BJ (cell line): ENCODE measurements at regions not wholly inside any gene's neighbourhood (a gene's known extent, or its start where the extent isn't known, plus 50 kb on each side); places are given as distances from the start of the nearest gene placed in this dataset.
A peak's percentile ranks its signal among the peaks of the same experiment; 100 is the strongest.
"Not testable (repeated sequence)": the region's sequence is repeated elsewhere in the genome, so short reads cannot be mapped to it uniquely, and the experiment has no call there.

Source experiments
- CTCF ChIA-PET: fragments of 350-600 bp; formaldehyde crosslinking; extraction: SDS; loops from one replicate; lab custom pipeline; 2021; ENCODE audit warnings: antibody characterized with exemption, inconsistent platforms; lab: Yijun Ruan, JAX
- POLR2A ChIA-PET: fragments of 300-600 bp; sonication (Branson Sonifier 250); formaldehyde crosslinking; extraction: SDS; loops from one replicate; lab custom pipeline; 2021; ENCODE audit warnings: antibody characterized with exemption; lab: Charles Lee
- DNase-seq: peaks from one replicate; pipeline ENCODE4 v3.0.0-alpha.2; 2011; ENCODE audit warnings: low read depth
- H3K27me3 ChIP-seq: 2 replicates; pipeline ENCODE4 v1.6.0; 2011; ENCODE audit warnings: low read length; ENCODE audit not compliant: control insufficient read depth, insufficient read depth
- H3K36me3 ChIP-seq: 2 replicates; pipeline ENCODE4 v1.5.1; 2011; ENCODE audit warnings: low read length; ENCODE audit not compliant: control insufficient read depth, insufficient read depth
- H3K4me3 ChIP-seq: 2 replicates; pipeline ENCODE4 v1.5.1; 2011; ENCODE audit warnings: low read depth, mild to moderate bottlenecking, control low read depth, low read length
- TF ChIP-seq, protein P1 (sequence below): IDR thresholded peaks from 2 replicates; pipeline ENCODE4 v1.5.1; 2011; ENCODE audit warnings: low read depth, mild to moderate bottlenecking, control low read depth, inconsistent platforms, low read length, moderate library complexity; ENCODE audit not compliant: insufficient read depth

DNA sequence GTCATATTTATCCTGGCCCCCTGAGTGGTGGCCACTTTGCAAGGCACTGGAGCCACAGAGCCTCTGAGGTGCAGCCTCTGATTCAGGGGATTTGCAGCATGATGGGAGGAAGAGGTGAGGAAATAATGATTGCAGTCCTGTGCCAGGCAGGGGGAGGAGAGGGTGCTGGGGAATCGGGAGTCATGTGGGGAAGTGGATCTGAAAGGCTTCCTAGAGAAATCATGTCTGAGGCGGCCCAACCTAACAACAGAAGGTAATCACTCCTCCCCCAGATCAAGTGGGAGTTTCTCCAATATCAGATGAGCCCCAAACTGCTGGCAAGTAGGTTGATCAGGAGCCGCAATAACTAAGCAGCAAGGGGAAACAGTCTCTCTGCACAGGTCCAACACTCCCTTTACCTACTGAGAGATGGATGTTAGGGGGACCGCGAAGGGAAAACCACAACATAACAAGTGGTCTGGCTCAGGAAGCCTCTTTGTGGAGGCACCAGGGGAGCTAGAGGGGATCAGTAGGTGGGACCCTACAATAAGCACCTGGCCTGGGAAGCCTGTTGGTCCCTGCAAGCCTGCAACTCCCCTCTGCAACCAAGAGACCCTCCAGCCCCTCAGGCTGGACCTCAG, 71.8 kb upstream of the NPAS2 start:
- Histone ChIP-seq H3K27me3 (no peaks in the 10 kb centered on the region), H3K4me3 (no peak overlapping the region), H3K36me3 (no peaks in the 10 kb centered on the region)
- no peak for DNase-seq
- POLR2A ChIA-PET = no interaction called here
- TF ChIP-seq, protein P1, sequence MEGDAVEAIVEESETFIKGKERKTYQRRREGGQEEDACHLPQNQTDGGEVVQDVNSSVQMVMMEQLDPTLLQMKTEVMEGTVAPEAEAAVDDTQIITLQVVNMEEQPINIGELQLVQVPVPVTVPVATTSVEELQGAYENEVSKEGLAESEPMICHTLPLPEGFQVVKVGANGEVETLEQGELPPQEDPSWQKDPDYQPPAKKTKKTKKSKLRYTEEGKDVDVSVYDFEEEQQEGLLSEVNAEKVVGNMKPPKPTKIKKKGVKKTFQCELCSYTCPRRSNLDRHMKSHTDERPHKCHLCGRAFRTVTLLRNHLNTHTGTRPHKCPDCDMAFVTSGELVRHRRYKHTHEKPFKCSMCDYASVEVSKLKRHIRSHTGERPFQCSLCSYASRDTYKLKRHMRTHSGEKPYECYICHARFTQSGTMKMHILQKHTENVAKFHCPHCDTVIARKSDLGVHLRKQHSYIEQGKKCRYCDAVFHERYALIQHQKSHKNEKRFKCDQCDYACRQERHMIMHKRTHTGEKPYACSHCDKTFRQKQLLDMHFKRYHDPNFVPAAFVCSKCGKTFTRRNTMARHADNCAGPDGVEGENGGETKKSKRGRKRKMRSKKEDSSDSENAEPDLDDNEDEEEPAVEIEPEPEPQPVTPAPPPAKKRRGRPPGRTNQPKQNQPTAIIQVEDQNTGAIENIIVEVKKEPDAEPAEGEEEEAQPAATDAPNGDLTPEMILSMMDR = no peak
- CTCF ChIA-PET = interaction anchor here (1.0 kb wide), 1 partner anchor 38 kb away, joined by 3 read pairs; no protein-coding TSS in a partner anchor

DNA sequence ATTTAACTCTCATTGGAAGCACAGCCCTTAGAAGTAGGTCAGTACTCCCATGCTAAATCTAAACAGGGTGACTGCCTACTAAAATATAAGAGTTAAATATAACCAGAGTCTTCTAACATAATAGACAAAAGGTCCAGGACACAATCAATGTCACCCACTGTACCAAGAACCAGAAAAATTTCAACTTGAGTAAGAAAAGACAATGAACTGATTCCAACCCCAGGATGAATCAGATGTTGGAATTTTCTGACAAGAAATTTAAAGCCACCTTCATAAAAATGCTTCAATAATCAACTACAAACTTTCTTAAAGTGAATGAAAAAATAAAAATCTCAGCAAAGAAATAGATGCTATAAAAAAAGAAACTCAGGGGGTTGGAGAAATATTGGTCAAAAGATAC, 71.3 kb upstream of the NPAS2 start:
- Histone ChIP-seq H3K36me3 (no peaks in the 10 kb centered on the region), H3K27me3 (no peaks in the 10 kb centered on the region), H3K4me3 (no peak overlapping the region)
- ChIA-PET POLR2A (no interaction called here), CTCF (interaction anchor here (1.0 kb wide), 1 partner anchor 37 kb away, joined by 3 read pairs; no protein-coding TSS in a partner anchor)
- no peak for DNase-seq
- TF ChIP-seq, protein P1 = no peak

DNA sequence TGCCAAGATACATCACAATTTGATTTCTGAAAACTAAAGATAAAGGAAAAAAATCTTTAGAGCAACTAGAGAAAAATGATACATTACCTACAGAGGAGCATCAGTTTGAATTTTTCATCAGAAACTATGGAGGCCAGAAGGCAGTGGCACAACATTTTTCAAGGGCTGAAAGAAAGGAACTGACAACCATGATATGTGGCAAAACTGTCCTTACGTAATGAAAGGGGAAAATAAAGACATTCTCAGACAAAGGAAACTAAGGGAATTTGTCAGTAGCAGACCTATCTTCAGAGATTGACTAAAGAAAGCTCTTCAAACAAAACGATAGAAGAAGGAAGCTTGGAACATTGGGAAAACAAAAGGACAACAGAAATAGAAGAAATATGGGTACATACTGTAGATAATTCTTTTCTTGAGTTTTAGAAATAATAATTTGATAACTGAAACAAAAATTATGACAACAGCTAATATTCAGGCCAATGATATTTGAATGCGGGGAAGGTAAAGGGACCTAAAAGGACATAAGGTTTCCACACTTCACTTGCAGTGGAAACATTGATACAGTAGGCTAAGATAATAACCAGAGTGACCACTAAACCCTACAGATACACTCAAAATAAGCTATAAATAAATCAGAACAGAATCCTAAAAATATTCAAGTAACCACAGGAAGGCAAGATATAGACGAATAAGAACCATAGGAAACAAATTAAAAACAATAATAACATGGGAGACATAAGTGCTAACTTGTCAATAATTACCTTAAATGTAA, 70.0 kb upstream of the NPAS2 start:
- no peak for DNase-seq
- Histone ChIP-seq H3K27me3 (no peaks in the 10 kb centered on the region), H3K36me3 (no peaks in the 10 kb centered on the region), H3K4me3 (no peak overlapping the region)
- TF ChIP-seq, protein P1 = no peak
- CTCF ChIA-PET = interaction anchor here (0.9 kb wide), 1 partner anchor 64 kb away, joined by 3 read pairs; no protein-coding TSS in a partner anchor
- POLR2A ChIA-PET = no interaction called here

DNA sequence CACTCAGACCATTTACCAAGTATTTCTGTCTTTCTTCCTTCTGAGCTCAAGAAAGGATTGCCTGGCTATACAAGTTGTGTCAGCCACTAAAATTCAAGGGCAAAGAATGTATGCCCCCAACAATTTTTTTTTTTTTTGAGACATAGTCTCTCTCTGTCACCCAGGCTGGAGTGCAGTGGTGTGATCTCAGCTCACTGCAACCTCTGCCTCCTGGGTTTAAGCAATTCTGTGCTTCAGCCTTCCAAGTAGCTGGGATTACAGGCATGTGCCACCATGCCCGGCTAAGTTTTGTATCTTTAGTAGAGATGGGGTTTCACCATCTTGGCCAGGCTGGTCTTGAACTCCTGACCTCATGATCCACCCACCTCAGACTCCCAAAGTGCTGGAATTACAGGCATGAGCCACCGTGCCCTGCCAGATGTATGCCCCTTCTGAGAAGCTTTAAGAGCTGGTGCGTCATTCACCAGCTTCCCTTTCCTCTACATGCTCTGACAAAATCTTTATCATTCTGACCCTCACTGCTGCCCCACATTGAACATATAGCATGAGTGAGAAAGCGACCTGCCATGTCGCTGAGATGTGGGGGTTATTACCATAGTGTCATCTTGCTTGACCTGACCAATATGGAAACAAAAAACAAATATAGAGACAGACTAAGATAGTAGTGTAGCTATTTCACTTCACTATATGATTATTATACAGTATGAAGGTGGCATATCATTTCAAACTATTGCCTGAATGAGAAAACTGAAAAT, 67.9 kb upstream of the NPAS2 start:
- CTCF ChIA-PET = interaction anchor here (1.5 to 2.2 kb wide), 2 partner anchors 13 to 66 kb away, joined by 3 to 6 read pairs; no protein-coding TSS in a partner anchor

DNA sequence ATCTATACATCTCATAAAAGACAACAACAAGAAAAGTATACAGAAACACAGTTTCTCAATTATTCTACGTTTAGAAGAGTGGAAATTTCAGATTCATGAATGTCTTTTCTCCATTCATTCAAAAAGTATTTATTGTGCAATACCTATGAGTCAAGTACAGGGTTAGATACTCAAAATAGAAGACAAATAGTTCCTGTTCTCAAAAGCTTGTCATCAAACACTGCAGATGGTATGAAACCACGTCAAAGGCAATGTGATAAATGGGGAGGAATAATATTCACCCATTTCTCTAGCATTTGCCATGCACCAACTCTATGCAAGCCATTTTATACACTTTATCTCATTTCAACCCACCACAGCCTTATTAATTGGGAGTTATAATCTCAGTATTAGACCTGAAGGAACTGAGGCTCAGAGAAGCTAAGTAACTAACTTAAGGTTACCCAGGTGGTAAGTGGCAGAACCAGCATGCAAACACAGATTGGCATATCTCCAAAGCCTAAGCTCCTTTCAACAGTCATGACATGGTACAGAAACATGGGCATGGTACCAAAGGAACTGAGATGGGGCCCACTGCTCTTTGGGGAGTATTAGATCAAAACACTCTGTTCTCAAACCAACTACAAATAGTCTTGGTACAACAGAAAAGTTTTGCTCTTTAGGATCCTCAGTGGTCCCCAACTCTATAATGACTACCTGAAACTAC, 67.2 kb upstream of the NPAS2 start:
- POLR2A ChIA-PET = no interaction called here

More for the DNA sequence above, 67.9 kb upstream of the NPAS2 start:
- DNase-seq, H3K36me3 ChIP-seq, H3K27me3 ChIP-seq, POLR2A ChIA-PET, H3K4me3 ChIP-seq: not testable (repeated sequence)

More for the DNA sequence above, 67.2 kb upstream of the NPAS2 start:
- TF ChIP-seq, protein P1 = no peak
- H3K4me3 ChIP-seq = no peak overlapping the region
- DNase-seq = peak; percentile 64
- no peaks in the 10 kb centered on the region for H3K27me3 ChIP-seq
- CTCF ChIA-PET = interaction anchor here (1.5 to 2.2 kb wide), 2 partner anchors 13 to 66 kb away, joined by 3 to 6 read pairs; no protein-coding TSS in a partner anchor
- no peaks in the 10 kb centered on the region for H3K36me3 ChIP-seq
